ENCODE measurements at regions not wholly inside any gene's neighbourhood (a gene's known extent, or its start where the extent isn't known, plus 50 kb on each side); places are given as distances from the start of the nearest gene placed in this dataset.

DNA sequence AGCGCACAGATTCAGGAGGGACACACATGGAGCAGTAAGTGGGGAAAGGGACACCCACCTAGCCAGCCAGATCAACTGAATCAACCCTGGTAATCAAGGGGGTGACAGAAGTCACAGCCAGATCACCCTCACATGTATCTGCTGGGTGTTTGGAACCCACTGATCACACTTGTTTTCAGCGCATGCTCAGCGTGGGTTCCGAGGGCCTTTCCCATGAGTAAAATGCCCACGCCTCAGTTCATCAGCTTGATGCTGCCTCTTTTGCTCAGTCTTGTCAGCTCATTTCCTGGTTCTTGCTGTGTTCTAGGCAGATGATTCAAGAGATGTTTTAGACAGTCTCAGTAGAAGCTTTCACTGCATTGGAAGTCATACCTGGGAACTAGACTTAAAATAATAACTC lies 123.2 kb upstream of the SLC30A5 start:
- H3K27ac ChIP-seq: no peak overlapping the region
- H3K27me3 ChIP-seq: no peaks in the 10 kb centered on the region
- peaks cover 0 to 10% (median 0%) of the 10 kb centered on the region in 3 donors for H3K9me3 ChIP-seq
- H3K36me3 ChIP-seq: no peaks in the 10 kb centered on the region
- H3K4me3 ChIP-seq: no peak overlapping the region
- no peak for ATAC-seq
- no peaks in the 10 kb centered on the region for H3K4me1 ChIP-seq
- TF ChIP-seq POLR2AphosphoS5 (IDR thresholded peaks at IDR 0.05): no peak
- TF ChIP-seq CTCF (IDR thresholded peaks at IDR 0.05): no peak
- WGBS, 2 donors (ENCODE audit: low coverage in 1 of 2): 80 to 95% methylated on average over 1 to 3 of the region's 5 CpGs

- Histone ChIP-seq H3K27ac (no peak overlapping the region), H3K4me3 (no peak overlapping the region), H3K9me3 (peaks cover 0 to 22% (median 0%) of the 10 kb centered on the region in 3 donors), H3K27me3 (no peaks in the 10 kb centered on the region), H3K36me3 (no peaks in the 10 kb centered on the region), H3K4me1 (no peaks in the 10 kb centered on the region)
- TF ChIP-seq EP300 (IDR thresholded peaks at IDR 0.05) (no peak), CTCF (IDR thresholded peaks at IDR 0.05) (no peak), POLR2A (IDR thresholded peaks at IDR 0.05) (no peak), POLR2AphosphoS5 (IDR thresholded peaks at IDR 0.05) (no peak)
- ATAC-seq: no peak
- WGBS, 2 donors (ENCODE audit: low coverage in 1 of 2): 33% methylated on average over 1 of the region's 5 CpGs; no CpG with 5 or more reads in 1 of the 2 donors
Observed at GRCh38 chr5:68973696-68974095, 120.1 kb upstream of the SLC30A5 start.

- H3K27ac ChIP-seq: no peak overlapping the region
- H3K36me3 ChIP-seq: no peaks in the 10 kb centered on the region
- 60 to 64% methylated on average over 2 of the region's 2 CpGs for WGBS, 2 donors (ENCODE audit: low coverage in 1 of 2)
- H3K27me3 ChIP-seq: no peaks in the 10 kb centered on the region
- H3K9me3 ChIP-seq: peaks cover 0 to 10% (median 0%) of the 10 kb centered on the region in 3 donors
- H3K4me1 ChIP-seq: no peaks in the 10 kb centered on the region
- ATAC-seq: no peak
- H3K4me3 ChIP-seq: no peak overlapping the region
- TF ChIP-seq CTCF (IDR thresholded peaks at IDR 0.05): no peak
Observed at GRCh38 chr5:68983043-68983442, 110.8 kb upstream of the SLC30A5 start.

DNA sequence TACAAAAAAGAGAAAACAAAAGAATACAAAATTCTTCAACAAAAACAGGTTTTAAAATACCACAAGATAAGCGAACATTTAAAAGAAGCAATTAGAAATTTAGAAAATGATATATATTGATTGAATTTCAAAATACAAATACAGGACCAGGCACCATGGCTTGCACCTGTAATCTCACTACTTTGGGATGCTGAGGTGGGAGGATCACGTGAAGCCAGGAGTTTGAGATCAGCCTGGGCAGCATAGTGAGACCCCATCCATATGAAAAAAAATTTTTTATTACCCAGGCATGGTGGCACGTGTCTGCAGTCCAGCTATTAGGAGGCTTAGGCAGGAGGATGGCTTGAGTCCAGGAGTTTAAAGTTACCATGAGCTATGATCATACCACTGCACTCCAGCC lies 109.9 kb upstream of the SLC30A5 start:
- 69 to 85% methylated on average over 2 to 3 of the region's 3 CpGs for WGBS, 2 donors (ENCODE audit: low coverage in 1 of 2)
- Histone ChIP-seq H3K9me3 (peaks cover 0 to 10% (median 0%) of the 10 kb centered on the region in 3 donors), H3K4me3 (no peak overlapping the region), H3K27me3 (no peaks in the 10 kb centered on the region), H3K36me3 (no peaks in the 10 kb centered on the region), H3K4me1 (no peaks in the 10 kb centered on the region), H3K27ac (no peak overlapping the region)
- ATAC-seq: no peak
- no peak for TF ChIP-seq POLR2A (IDR thresholded peaks at IDR 0.05)
- TF ChIP-seq EP300 (IDR thresholded peaks at IDR 0.05): no peak
- TF ChIP-seq POLR2AphosphoS5 (IDR thresholded peaks at IDR 0.05): no peak
- TF ChIP-seq CTCF (IDR thresholded peaks at IDR 0.05): no peak

GRCh38 chr5:68991279-68992084 lies 102.3 kb upstream of the SLC30A5 start:
- Histone ChIP-seq H3K36me3 (no peaks in the 10 kb centered on the region), H3K4me1 (no peaks in the 10 kb centered on the region), H3K27me3 (no peaks in the 10 kb centered on the region), H3K27ac (no peak overlapping the region), H3K9me3 (no peaks in the 10 kb centered on the region), H3K4me3 (no peak overlapping the region)
- 93 to 100% methylated on average over 1 of the region's 1 CpG for WGBS, 2 donors (ENCODE audit: low coverage in 1 of 2)
- ATAC-seq: no peak
- TF ChIP-seq POLR2AphosphoS5 (IDR thresholded peaks at IDR 0.05) (no peak), EP300 (IDR thresholded peaks at IDR 0.05) (no peak), POLR2A (IDR thresholded peaks at IDR 0.05) (no peak), CTCF (IDR thresholded peaks at IDR 0.05) (no peak)

Measured in gastroesophageal sphincter (tissue), 4 donors.